SK-N-SH (cell line): ENCODE measurements at regions not wholly inside any gene's neighbourhood (a gene's known extent, or its start where the extent isn't known, plus 50 kb on each side); places are given as distances from the start of the nearest gene placed in this dataset.

Experiments
- CTCF ChIA-PET: fragments of 300-600, 350-600 bp; formaldehyde crosslinking; extraction: SDS; loops from one replicate; lab custom pipeline; 2021; lab: Yijun Ruan, JAX
- POLR2A ChIA-PET: fragments of 350-600 bp; sonication (Branson Sonifier 250); formaldehyde crosslinking; extraction: SDS; loops from one replicate; lab custom pipeline; 2020; ENCODE audit warnings: antibody characterized with exemption, inconsistent platforms; lab: Yijun Ruan, JAX
- DNase-seq: peaks from one replicate; pipeline ENCODE4 v3.0.0; 2012
- H2AFZ ChIP-seq: fragments of 200-600 bp; sonication (generic); 2 replicates; pipeline ENCODE4 v1.8.1; 2016; ENCODE audit warnings: antibody characterized with exemption, mild to moderate bottlenecking, low read depth
- H3F3A ChIP-seq: fragments of 200-600 bp; sonication (generic); replicated peaks from 2 replicates; pipeline ENCODE3; 2016; ENCODE audit warnings: antibody characterized with exemption, mild to moderate bottlenecking; ENCODE audit not compliant: insufficient read depth
- H3K27ac ChIP-seq, 2 experiments: fragments of 200-500 bp in 1 of 2; fragments of 200-600 bp in 1 of 2; sonication (Bioruptor generic) in 1 of 2; sonication (generic), shearing (Covaris generic) in 1 of 2; 2 replicates each; pipeline versions ENCODE4 v1.5.1 to v1.6.1; 2014 to 2016; ENCODE audit warnings: low read depth in 2 of 2, inconsistent platforms in 1 of 2, low read length in 1 of 2, mild to moderate bottlenecking in 1 of 2, mixed read lengths in 1 of 2
- H3K27me3 ChIP-seq: fragments of 200-600 bp; sonication (generic), shearing (Covaris generic); 2 replicates; pipeline ENCODE4 v1.6.1; 2016; ENCODE audit warnings: mixed run types; ENCODE audit not compliant: insufficient read depth
- H3K36me3 ChIP-seq, 2 experiments: fragments of 200-500 bp in 1 of 2; fragments of 200-600 bp in 1 of 2; sonication (Bioruptor generic) in 1 of 2; sonication (generic) in 1 of 2; replicated peaks in 1 of 2; 2 replicates each; pipeline versions ENCODE3 to v1.5.1; 2014 to 2016; ENCODE audit warnings: low read length in 1 of 2, mild to moderate bottlenecking in 1 of 2; ENCODE audit not compliant: insufficient read depth in 2 of 2, control insufficient read depth in 1 of 2
- H3K4me1 ChIP-seq, 2 experiments: fragments of 200-500 bp in 1 of 2; fragments of 200-600 bp in 1 of 2; sonication (Bioruptor generic) in 1 of 2; sonication (generic), shearing (Covaris generic) in 1 of 2; 2 replicates each; pipeline versions ENCODE4 v1.5.1 to v1.6.1; 2014 to 2016; ENCODE audit warnings: low read depth in 1 of 2, low read length in 1 of 2, mixed run types in 1 of 2; ENCODE audit not compliant: insufficient read depth in 2 of 2, control insufficient read depth in 1 of 2
- H3K4me2 ChIP-seq: fragments of 200-600 bp; sonication (generic), shearing (Covaris generic); 2 replicates; pipeline ENCODE4 v1.6.1; 2017; ENCODE audit warnings: mixed run types
- H3K4me3 ChIP-seq, 2 experiments: fragments of 200-500 bp in 1 of 2; fragments of 200-600 bp in 1 of 2; sonication (Bioruptor generic) in 1 of 2; sonication (generic), shearing (Covaris generic) in 1 of 2; 2 replicates each; pipeline versions ENCODE4 v1.5.1 to v1.8.1; 2014 to 2016; ENCODE audit warnings: low read depth in 2 of 2, inconsistent platforms in 1 of 2, low read length in 1 of 2, mild to moderate bottlenecking in 1 of 2, mixed read lengths in 1 of 2, moderate library complexity in 1 of 2
- H3K79me2 ChIP-seq: fragments of 200-600 bp; sonication (generic); 2 replicates; pipeline ENCODE4 v1.8.1; 2017; ENCODE audit warnings: mild to moderate bottlenecking; ENCODE audit not compliant: insufficient read depth
- H3K9ac ChIP-seq: fragments of 200-600 bp; sonication (generic); 2 replicates; pipeline ENCODE4 v1.6.1; 2017; ENCODE audit warnings: mixed run types
- H3K9me2 ChIP-seq: fragments of 200-600 bp; sonication (generic); 2 replicates; pipeline ENCODE4 v1.6.1; 2017; ENCODE audit warnings: mixed run types
- H3K9me3 ChIP-seq: fragments of 200-600 bp; sonication (generic); 2 replicates; pipeline ENCODE4 v1.6.1; 2017; ENCODE audit warnings: mixed run types, mild to moderate bottlenecking, moderate library complexity
- H4K20me1 ChIP-seq: fragments of 200-600 bp; sonication (generic); 2 replicates; pipeline ENCODE4 v1.6.1; 2017; ENCODE audit warnings: mild to moderate bottlenecking, mixed run types; ENCODE audit not compliant: insufficient read depth
- CHD2 ChIP-seq: fragments of 150-350 bp; IDR thresholded peaks from 2 replicates; pipeline ENCODE4 v1.6.1; 2018; ENCODE audit warnings: low read length; ENCODE audit not compliant: partially characterized antibody
- FOSL2 ChIP-seq: IDR thresholded peaks from 2 replicates; pipeline ENCODE4 v1.4.0; 2012; ENCODE audit warnings: low read depth, mild to moderate bottlenecking, moderate library complexity, borderline replicate concordance
- FOXM1 ChIP-seq: IDR thresholded peaks from 2 replicates; pipeline ENCODE4 v1.4.0; 2012; ENCODE audit warnings: low read depth, mild to moderate bottlenecking
- GABPA ChIP-seq: IDR thresholded peaks from 2 replicates; pipeline ENCODE4 v1.4.0; 2012; ENCODE audit warnings: low read depth, mild to moderate bottlenecking
- GATA2 ChIP-seq: sonication (generic); formaldehyde crosslinking; IDR thresholded peaks from 2 replicates; pipeline ENCODE4 v1.5.0; 2020; ENCODE audit warnings: mild to moderate bottlenecking, missing genetic modification reagents
- MXI1 ChIP-seq: IDR thresholded peaks from 2 replicates; pipeline ENCODE4 v1.6.1; 2012; ENCODE audit warnings: mild to moderate bottlenecking, low read depth, low read length, improper control_type of control experiment
- NRF1 ChIP-seq: IDR thresholded peaks from 2 replicates; pipeline ENCODE4 v1.6.1; 2012; ENCODE audit warnings: low read depth, mild to moderate bottlenecking, low read length
- PBX3 ChIP-seq: IDR thresholded peaks from 2 replicates; pipeline ENCODE4; 2012
- REST ChIP-seq: IDR thresholded peaks from 2 replicates; pipeline ENCODE4 v1.6.1; 2012; ENCODE audit warnings: mild to moderate bottlenecking, low read depth, low read length, moderate library complexity
- RXRA ChIP-seq: IDR thresholded peaks from 2 replicates; pipeline ENCODE4 v1.4.0; 2012; ENCODE audit warnings: low read depth, mild to moderate bottlenecking, borderline replicate concordance
- SIN3A ChIP-seq: IDR thresholded peaks from 2 replicates; pipeline ENCODE4 v1.6.1; 2012; ENCODE audit warnings: low read depth, mild to moderate bottlenecking, low read length, moderate library complexity, borderline replicate concordance
- SMC3 ChIP-seq: IDR thresholded peaks from 2 replicates; pipeline ENCODE4 v1.6.1; 2012; ENCODE audit warnings: low read depth, low read length, improper control_type of control experiment
- TAF1 ChIP-seq: IDR thresholded peaks from 2 replicates; pipeline ENCODE4 v1.6.1; 2012; ENCODE audit warnings: low read depth, mild to moderate bottlenecking, low read length, moderate library complexity, borderline replicate concordance
- TCF12 ChIP-seq: IDR thresholded peaks from 2 replicates; pipeline ENCODE4 v1.4.0; 2012
- TEAD4 ChIP-seq: IDR thresholded peaks from 2 replicates; pipeline ENCODE4 v1.4.0; 2012; ENCODE audit warnings: mild to moderate bottlenecking, borderline replicate concordance; ENCODE audit not compliant: insufficient read depth
- ZBTB33 ChIP-seq: IDR thresholded peaks from 2 replicates; pipeline ENCODE4 v1.4.0; 2012; ENCODE audit warnings: low read depth, borderline replicate concordance
- WGBS: methylation state at CpG from one replicate; pipeline ENCODE4 v1.1.6; 2017; ENCODE audit warnings: low lambda C conversion rate; 5-methylcytosine and 5-hydroxymethylcytosine counted together
- TF ChIP-seq, protein P1 (sequence below): fragments of 200-600 bp; sonication (generic); IDR thresholded peaks from 2 replicates; pipeline ENCODE4 v1.6.1; 2017; ENCODE audit warnings: antibody characterized with exemption, mild to moderate bottlenecking, moderate library complexity

- no peak for TF ChIP-seq ZBTB33
- TF ChIP-seq, all 33 proteins: peak for 0
Measured at GRCh38 chr17:71666047-71666446, 454.8 kb upstream of the SOX9 start (continued).

- H3K4me3 ChIP-seq = no peak overlapping the region
- H3K27me3 ChIP-seq = no peaks in the 10 kb centered on the region
- no peak overlapping the region; the same call in 1 of the 2 replicates for H2AFZ ChIP-seq
- no peaks in the 10 kb centered on the region for H4K20me1 ChIP-seq
- no peak overlapping the region for H3K4me2 ChIP-seq
- no peaks in the 10 kb centered on the region for H3K4me1 ChIP-seq
- no peaks in the 10 kb centered on the region for H3K79me2 ChIP-seq
- POLR2A ChIA-PET = no interaction called here
- 62% methylated on average over 1 of the region's 1 CpG for WGBS
- CTCF ChIA-PET = no interaction called here
- H3K9ac ChIP-seq = no peak overlapping the region
- TF ChIP-seq CHD2 (no peak), NRF1 (no peak), GABPA (no peak), FOXM1 (no peak), PBX3 (no peak), FOSL2 (no peak), REST (no peak), SIN3A (no peak), TCF12 (no peak), SMC3 (no peak), RXRA (no peak), GATA2 (CRISPR knock-in tag) (no peak), TAF1 (no peak), MXI1 (no peak), TEAD4 (no peak), ZBTB33 (no peak)
- TF ChIP-seq, protein P1, sequence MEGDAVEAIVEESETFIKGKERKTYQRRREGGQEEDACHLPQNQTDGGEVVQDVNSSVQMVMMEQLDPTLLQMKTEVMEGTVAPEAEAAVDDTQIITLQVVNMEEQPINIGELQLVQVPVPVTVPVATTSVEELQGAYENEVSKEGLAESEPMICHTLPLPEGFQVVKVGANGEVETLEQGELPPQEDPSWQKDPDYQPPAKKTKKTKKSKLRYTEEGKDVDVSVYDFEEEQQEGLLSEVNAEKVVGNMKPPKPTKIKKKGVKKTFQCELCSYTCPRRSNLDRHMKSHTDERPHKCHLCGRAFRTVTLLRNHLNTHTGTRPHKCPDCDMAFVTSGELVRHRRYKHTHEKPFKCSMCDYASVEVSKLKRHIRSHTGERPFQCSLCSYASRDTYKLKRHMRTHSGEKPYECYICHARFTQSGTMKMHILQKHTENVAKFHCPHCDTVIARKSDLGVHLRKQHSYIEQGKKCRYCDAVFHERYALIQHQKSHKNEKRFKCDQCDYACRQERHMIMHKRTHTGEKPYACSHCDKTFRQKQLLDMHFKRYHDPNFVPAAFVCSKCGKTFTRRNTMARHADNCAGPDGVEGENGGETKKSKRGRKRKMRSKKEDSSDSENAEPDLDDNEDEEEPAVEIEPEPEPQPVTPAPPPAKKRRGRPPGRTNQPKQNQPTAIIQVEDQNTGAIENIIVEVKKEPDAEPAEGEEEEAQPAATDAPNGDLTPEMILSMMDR = no peak
- peaks cover 6% of the 10 kb centered on the region; the same call in 1 of the 2 replicates for H3K9me3 ChIP-seq
- no peaks in the 10 kb centered on the region for H3K9me2 ChIP-seq
- H3K36me3 ChIP-seq = no peaks in the 10 kb centered on the region
- no peaks in the 10 kb centered on the region for H3F3A ChIP-seq
- no peak overlapping the region for H3K27ac ChIP-seq
- no peak for DNase-seq
Measured at GRCh38 chr17:71667661-71668060, 453.2 kb upstream of the SOX9 start.
